IMR-90 (cell line): ENCODE measurements at regions not wholly inside any gene's neighbourhood (a gene's known extent, or its start where the extent isn't known, plus 50 kb on each side); places are given as distances from the start of the nearest gene placed in this dataset.

Experiments
- POLR2A ChIP-seq: IDR thresholded peaks from 2 replicates; pipeline ENCODE4 v1.6.1; 2012; ENCODE audit warnings: mild to moderate bottlenecking, low read depth, low read length
- RFX5 ChIP-seq: IDR thresholded peaks from 2 replicates; pipeline ENCODE4 v1.8.0; 2012; ENCODE audit warnings: low read depth, mild to moderate bottlenecking, low read length, moderate library complexity
- SMC3 ChIP-seq: fragments of 150-350 bp; IDR thresholded peaks from 2 replicates; pipeline ENCODE4 v1.6.1; 2016; ENCODE audit warnings: low read depth, mild to moderate bottlenecking, antibody characterized with exemption, low read length, moderate library complexity

DNA sequence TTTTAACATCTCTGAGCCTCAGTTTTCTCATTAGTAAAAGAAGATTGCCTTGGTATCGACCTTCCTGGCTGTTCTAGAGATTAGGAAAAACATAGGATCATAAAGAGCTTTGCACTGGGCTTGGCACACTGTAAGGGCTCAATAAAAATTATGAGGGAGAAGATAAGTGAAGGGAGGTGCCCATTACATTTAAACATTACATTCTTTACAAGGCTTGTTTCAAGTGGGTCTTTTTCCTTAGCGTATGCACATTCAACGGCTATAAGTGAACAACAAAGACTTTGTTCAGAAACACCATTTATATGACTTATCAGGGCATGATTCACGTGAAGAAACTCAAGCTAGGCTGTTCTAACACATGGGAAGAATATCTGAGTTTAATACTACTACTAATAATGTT, 351.9 kb upstream of the NPVF start:
- TF ChIP-seq SMC3 (no peak), POLR2A (no peak), RFX5 (no peak)
